Ishikawa (cell line): ENCODE measurements at regions not wholly inside any gene's neighbourhood (a gene's known extent, or its start where the extent isn't known, plus 50 kb on each side); places are given as distances from the start of the nearest gene placed in this dataset.

ENCODE experiments used
- CEBPB ChIP-seq: IDR thresholded peaks from 2 replicates; pipeline ENCODE4 v1.6.1; 2012
- CREB1 ChIP-seq: IDR thresholded peaks from 2 replicates; pipeline ENCODE4 v1.6.1; 2012; ENCODE audit warnings: low read depth
- EGR1 ChIP-seq: IDR thresholded peaks from 2 replicates; pipeline ENCODE4 v1.6.1; 2012
- EP300 ChIP-seq: IDR thresholded peaks from 2 replicates; pipeline ENCODE4 v1.6.1; 2012; ENCODE audit warnings: borderline replicate concordance
- FOXM1 ChIP-seq: IDR thresholded peaks from 2 replicates; pipeline ENCODE4 v1.6.1; 2012; ENCODE audit warnings: low read depth, borderline replicate concordance
- NFIC ChIP-seq: IDR thresholded peaks from 2 replicates; pipeline ENCODE4 v1.6.1; 2012
- RAD21 ChIP-seq: IDR thresholded peaks from 2 replicates; pipeline ENCODE4 v1.6.1; 2012; ENCODE audit warnings: low read depth
- TAF1 ChIP-seq: IDR thresholded peaks from 2 replicates; pipeline ENCODE4 v1.6.1; 2012; ENCODE audit warnings: low read depth, mild to moderate bottlenecking
- TCF12 ChIP-seq: IDR thresholded peaks from 2 replicates; pipeline ENCODE4 v1.6.1; 2012; ENCODE audit warnings: low read depth
- TEAD4 ChIP-seq: IDR thresholded peaks from 2 replicates; pipeline ENCODE4 v1.6.1; 2012
- YY1 ChIP-seq: IDR thresholded peaks from 2 replicates; pipeline ENCODE4 v1.6.1; 2012; ENCODE audit warnings: low read depth
- ZBTB7A ChIP-seq: IDR thresholded peaks from 2 replicates; pipeline ENCODE4 v1.6.1; 2012; ENCODE audit warnings: low read depth
- TF ChIP-seq, protein P1 (sequence below): IDR thresholded peaks from 2 replicates; pipeline ENCODE4 v1.6.1; 2012
- TF ChIP-seq, protein P2 (sequence below): IDR thresholded peaks from 2 replicates; pipeline ENCODE4 v1.6.1; 2012; ENCODE audit warnings: low read depth, mild to moderate bottlenecking
- TF ChIP-seq, protein P3 (sequence below): IDR thresholded peaks from 2 replicates; pipeline ENCODE4 v1.6.1; 2012

DNA sequence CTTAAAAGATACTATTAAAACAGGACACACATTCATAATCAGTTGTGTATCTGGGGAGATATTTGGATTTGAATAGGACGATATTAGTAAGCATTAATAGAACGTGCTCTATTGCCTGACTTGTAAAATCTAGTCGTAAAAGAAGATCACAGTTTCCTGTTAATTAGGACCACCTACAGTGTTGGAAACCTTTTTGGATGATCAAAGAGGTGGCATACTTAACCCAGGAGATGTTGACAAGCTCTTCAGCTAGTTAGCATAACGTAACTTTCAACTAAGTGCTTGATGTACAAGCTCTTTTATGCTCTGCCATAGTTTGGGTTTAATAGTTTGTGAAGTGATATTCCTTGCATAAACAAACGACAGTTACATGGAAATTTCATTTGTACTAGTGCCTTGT, 293.3 kb upstream of the NR5A2 start:
- TF ChIP-seq CEBPB (no peak), TAF1 (no peak), EP300 (no peak), TEAD4 (no peak), ZBTB7A (no peak), RAD21 (no peak), YY1 (no peak), NFIC (no peak), CREB1 (no peak), TCF12 (no peak), EGR1 (no peak), FOXM1 (no peak)
- TF ChIP-seq, protein P1, sequence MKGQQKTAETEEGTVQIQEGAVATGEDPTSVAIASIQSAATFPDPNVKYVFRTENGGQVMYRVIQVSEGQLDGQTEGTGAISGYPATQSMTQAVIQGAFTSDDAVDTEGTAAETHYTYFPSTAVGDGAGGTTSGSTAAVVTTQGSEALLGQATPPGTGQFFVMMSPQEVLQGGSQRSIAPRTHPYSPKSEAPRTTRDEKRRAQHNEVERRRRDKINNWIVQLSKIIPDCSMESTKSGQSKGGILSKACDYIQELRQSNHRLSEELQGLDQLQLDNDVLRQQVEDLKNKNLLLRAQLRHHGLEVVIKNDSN, result no peak
- TF ChIP-seq, protein P2, sequence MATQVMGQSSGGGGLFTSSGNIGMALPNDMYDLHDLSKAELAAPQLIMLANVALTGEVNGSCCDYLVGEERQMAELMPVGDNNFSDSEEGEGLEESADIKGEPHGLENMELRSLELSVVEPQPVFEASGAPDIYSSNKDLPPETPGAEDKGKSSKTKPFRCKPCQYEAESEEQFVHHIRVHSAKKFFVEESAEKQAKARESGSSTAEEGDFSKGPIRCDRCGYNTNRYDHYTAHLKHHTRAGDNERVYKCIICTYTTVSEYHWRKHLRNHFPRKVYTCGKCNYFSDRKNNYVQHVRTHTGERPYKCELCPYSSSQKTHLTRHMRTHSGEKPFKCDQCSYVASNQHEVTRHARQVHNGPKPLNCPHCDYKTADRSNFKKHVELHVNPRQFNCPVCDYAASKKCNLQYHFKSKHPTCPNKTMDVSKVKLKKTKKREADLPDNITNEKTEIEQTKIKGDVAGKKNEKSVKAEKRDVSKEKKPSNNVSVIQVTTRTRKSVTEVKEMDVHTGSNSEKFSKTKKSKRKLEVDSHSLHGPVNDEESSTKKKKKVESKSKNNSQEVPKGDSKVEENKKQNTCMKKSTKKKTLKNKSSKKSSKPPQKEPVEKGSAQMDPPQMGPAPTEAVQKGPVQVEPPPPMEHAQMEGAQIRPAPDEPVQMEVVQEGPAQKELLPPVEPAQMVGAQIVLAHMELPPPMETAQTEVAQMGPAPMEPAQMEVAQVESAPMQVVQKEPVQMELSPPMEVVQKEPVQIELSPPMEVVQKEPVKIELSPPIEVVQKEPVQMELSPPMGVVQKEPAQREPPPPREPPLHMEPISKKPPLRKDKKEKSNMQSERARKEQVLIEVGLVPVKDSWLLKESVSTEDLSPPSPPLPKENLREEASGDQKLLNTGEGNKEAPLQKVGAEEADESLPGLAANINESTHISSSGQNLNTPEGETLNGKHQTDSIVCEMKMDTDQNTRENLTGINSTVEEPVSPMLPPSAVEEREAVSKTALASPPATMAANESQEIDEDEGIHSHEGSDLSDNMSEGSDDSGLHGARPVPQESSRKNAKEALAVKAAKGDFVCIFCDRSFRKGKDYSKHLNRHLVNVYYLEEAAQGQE, result no peak
- TF ChIP-seq, protein P3, sequence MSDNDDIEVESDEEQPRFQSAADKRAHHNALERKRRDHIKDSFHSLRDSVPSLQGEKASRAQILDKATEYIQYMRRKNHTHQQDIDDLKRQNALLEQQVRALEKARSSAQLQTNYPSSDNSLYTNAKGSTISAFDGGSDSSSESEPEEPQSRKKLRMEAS, result no peak

DNA sequence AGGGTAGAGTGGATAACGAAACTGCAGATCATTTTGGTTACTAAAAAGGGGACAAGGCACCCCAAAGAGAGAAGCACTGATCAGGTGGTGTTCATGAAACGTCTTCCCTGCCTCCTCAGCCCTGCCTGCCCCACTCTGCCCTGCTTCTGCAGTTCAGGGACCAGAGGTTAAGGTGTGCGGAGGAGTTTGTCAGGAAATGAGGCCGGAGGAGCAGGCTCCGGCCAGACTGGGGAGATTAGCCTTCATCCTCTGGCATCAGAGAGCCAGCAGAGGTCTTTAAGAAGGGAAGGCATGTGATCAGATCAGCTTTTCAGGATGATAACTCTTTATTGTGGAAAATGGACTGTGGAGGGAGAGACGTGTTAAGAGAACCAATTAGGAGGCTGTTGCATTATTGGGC, 291.9 kb upstream of the NR5A2 start:
- TF ChIP-seq CREB1 (no peak), RAD21 (no peak), TAF1 (no peak), ZBTB7A (no peak), YY1 (no peak), NFIC (no peak), EP300 (no peak), TCF12 (no peak), CEBPB (no peak), FOXM1 (no peak), TEAD4 (no peak), EGR1 (no peak)
- TF ChIP-seq, protein P3, result no peak
- TF ChIP-seq, protein P2, result no peak
- TF ChIP-seq, protein P1, result no peak

DNA sequence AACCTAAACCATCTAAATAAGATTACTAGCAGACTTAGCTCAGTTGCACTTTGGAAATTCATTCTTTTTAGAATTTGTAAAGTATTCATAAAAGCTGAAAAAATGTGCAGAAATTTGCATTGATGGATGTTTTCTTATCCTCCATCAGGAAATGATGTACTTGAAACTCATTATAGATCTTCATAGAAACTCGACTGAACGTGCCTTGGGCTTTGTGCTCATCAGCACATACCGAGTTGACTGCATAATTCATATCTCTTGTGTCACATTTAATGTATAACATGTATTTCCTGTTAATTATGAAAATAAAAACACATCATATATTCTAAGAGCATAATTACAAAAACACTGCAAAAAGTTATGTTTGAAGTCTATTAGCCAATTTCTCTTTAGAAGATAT, 290.9 kb upstream of the NR5A2 start:
- TF ChIP-seq TCF12 (no peak), TEAD4 (no peak), TAF1 (no peak)

DNA sequence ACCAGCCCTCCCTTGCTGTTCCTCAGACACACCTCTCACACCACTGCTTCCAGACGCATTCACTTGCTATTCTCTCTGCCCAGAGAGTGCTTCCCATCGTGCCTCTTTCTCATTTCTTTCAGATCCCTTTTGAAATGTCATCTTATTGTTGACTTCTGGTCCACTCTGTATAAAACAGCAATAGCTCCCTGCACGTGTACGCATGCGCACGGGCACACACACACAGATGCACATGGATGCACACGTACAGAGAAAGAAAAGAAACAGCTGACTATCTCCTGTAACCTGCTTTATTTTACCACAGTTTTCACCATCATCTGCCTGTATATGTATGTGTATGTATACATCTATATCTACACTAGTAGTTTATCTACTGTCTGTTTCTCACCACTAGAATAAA, 285.9 kb upstream of the NR5A2 start:
- TF ChIP-seq, protein P2, result no peak
- TF ChIP-seq ZBTB7A (no peak), RAD21 (no peak), YY1 (no peak), EGR1 (no peak), TAF1 (no peak), NFIC (no peak), EP300 (no peak), TEAD4 (no peak), FOXM1 (no peak), TCF12 (no peak)
- TF ChIP-seq, protein P3, result no peak
- TF ChIP-seq, protein P1, result no peak
